HUES6 (cell line): ENCODE measurements at regions not wholly inside any gene's neighbourhood (a gene's known extent, or its start where the extent isn't known, plus 50 kb on each side); places are given as distances from the start of the nearest gene placed in this dataset.

ENCODE experiments used
- H3K27ac ChIP-seq: 2 replicates; pipeline ENCODE4 v1.7.0; 2013; ENCODE audit warnings: low read depth, mild to moderate bottlenecking, low read length, inconsistent platforms
- H3K27me3 ChIP-seq: 2 replicates; pipeline ENCODE4 v1.6.1; 2013; ENCODE audit warnings: low read length; ENCODE audit not compliant: control insufficient read depth, insufficient read depth
- H3K36me3 ChIP-seq: 2 replicates; pipeline ENCODE4 v1.6.1; 2013; ENCODE audit warnings: low read length; ENCODE audit not compliant: control insufficient read depth, insufficient read depth
- H3K4me1 ChIP-seq: 2 replicates; pipeline ENCODE4 v1.6.1; 2013; ENCODE audit warnings: low read length; ENCODE audit not compliant: control insufficient read depth, insufficient read depth
- H3K4me3 ChIP-seq: 2 replicates; pipeline ENCODE4 v1.5.1; 2013; ENCODE audit warnings: low read depth, low read length
- H3K9ac ChIP-seq: one replicate; pipeline ENCODE4 v1.6.1; 2013; ENCODE audit warnings: mild to moderate bottlenecking, low read length
- H3K9me3 ChIP-seq: 2 replicates; pipeline ENCODE4 v1.6.1; 2013; ENCODE audit warnings: low read depth, low read length; ENCODE audit not compliant: control insufficient read depth, insufficient read depth

DNA sequence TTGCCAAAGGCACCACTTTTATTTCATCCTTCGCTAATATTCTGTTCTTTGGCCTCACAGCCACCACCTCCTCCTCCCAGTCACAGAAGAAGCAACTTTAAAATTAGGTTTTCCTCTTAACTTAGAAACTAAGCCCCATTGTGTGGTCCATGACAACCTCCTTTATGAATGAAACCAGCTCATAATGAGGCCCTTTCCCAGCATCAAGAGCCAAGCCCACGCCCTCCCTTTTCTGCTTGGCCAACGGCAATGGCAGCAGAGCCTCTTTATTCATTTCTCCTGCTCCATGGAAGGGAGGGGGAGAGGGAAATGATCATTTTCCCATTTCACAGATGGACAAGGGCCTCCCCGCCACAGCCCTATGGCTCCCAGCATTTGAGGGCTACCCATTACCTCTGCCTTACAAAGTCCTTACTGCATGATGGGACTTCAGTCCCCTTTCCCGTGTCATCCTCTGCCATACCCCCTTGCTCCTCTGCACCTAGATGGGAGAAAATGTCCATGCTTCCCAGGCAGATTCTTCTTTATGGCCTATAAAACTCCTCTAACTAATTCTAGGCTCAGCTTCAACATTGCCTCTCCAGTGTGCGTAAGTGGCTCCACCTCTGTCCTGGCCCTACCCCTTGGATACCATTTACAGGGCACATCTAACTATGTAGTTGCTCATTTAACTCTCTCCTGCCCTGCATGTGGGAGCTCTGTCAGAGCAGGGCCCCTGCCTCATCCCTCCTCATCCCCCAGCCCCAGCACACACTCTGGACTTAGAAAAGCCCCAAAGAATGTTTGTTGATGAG is 475.5 kb downstream of the RPS24 start:
- no peaks in the 10 kb centered on the region; the same call in 1 of the 2 replicates for H3K27me3 ChIP-seq
- no peaks in the 10 kb centered on the region for H3K36me3 ChIP-seq
- no peak overlapping the region for H3K27ac ChIP-seq
- no peak overlapping the region for H3K9ac ChIP-seq
- H3K9me3 ChIP-seq = peaks cover 5% of the 10 kb centered on the region; the same call in 1 of the 2 replicates
- no peak overlapping the region for H3K4me3 ChIP-seq
- no peaks in the 10 kb centered on the region for H3K4me1 ChIP-seq

- Histone ChIP-seq H3K27ac (no peak overlapping the region), H3K36me3 (no peaks in the 10 kb centered on the region)
These were observed 477.1 kb downstream of the RPS24 start for GRCh38 chr10:78510566-78511323.

GRCh38 chr10:78511324-78512204 is 477.9 kb downstream of the RPS24 start:
- H3K36me3 ChIP-seq = no peaks in the 10 kb centered on the region
- no peaks in the 10 kb centered on the region; the same call in 1 of the 2 replicates for H3K27me3 ChIP-seq
- no peaks in the 10 kb centered on the region for H3K9me3 ChIP-seq
- no peak overlapping the region for H3K4me3 ChIP-seq
- no peak overlapping the region for H3K9ac ChIP-seq
- H3K4me1 ChIP-seq = no peaks in the 10 kb centered on the region
- no peak overlapping the region for H3K27ac ChIP-seq

More at GRCh38 chr10:78510566-78511323, 477.1 kb downstream of the RPS24 start:
- Histone ChIP-seq H3K4me3 (no peak overlapping the region), H3K9me3 (peaks cover 1% of the 10 kb centered on the region; the same call in 1 of the 2 replicates), H3K9ac (no peak overlapping the region), H3K4me1 (no peaks in the 10 kb centered on the region), H3K27me3 (no peaks in the 10 kb centered on the region; the same call in 1 of the 2 replicates)

DNA sequence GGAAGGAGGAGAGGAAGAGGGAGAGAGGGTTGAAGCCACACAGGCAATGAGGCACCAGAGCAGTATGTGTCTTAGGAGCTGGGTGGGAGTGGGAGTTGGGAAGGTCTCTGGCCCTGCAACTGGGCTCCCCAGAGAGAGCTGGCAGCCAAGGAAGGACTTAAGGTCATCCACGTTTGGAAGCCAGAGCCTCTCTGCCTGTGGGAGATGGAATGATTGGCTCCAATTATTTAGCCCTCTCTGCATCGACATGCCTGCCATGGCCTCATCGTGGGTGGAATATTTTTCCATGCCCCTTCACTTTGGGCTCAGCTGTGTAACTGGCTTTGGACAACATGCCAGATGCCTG is 478.5 kb downstream of the RPS24 start:
- no peak overlapping the region for H3K9ac ChIP-seq
- no peaks in the 10 kb centered on the region for H3K4me1 ChIP-seq
- no peaks in the 10 kb centered on the region; the same call in 1 of the 2 replicates for H3K27me3 ChIP-seq
- H3K27ac ChIP-seq = no peak overlapping the region
- no peaks in the 10 kb centered on the region for H3K9me3 ChIP-seq
- H3K36me3 ChIP-seq = no peaks in the 10 kb centered on the region
- H3K4me3 ChIP-seq = no peak overlapping the region

GRCh38 chr10:78513330-78513729 is 479.7 kb downstream of the RPS24 start:
- Histone ChIP-seq H3K9me3 (no peaks in the 10 kb centered on the region), H3K9ac (no peak overlapping the region), H3K27ac (no peak overlapping the region), H3K36me3 (no peaks in the 10 kb centered on the region), H3K27me3 (no peaks in the 10 kb centered on the region; the same call in 1 of the 2 replicates), H3K4me1 (no peaks in the 10 kb centered on the region), H3K4me3 (no peak overlapping the region)

DNA sequence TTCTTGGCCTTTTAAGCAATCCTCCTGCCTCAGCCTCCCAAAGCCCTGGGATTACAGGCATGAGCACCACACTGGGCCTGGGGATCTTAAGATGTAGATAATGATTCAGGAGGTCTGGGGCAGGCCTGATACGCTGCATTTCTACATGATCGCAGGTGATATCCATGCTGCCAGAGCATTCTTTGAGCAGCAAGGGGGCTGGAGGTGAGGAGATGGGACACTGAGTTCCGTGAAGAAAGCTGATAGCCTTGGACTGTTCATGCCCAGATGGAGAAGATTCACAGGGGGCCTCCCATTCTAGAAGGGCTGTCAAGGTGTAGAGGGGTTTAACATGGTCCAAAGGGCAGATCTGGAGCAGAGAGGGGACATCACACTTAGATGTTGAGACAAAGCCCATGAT is 480.3 kb downstream of the RPS24 start:
- H3K9ac ChIP-seq = no peak overlapping the region
- no peak overlapping the region for H3K4me3 ChIP-seq
- no peaks in the 10 kb centered on the region for H3K9me3 ChIP-seq
- H3K27me3 ChIP-seq = no peaks in the 10 kb centered on the region
- H3K4me1 ChIP-seq = no peaks in the 10 kb centered on the region
- H3K27ac ChIP-seq = no peak overlapping the region
- no peaks in the 10 kb centered on the region for H3K36me3 ChIP-seq

- H3K9me3 ChIP-seq = no peaks in the 10 kb centered on the region
- H3K9ac ChIP-seq = no peak overlapping the region
- no peaks in the 10 kb centered on the region for H3K36me3 ChIP-seq
- no peak overlapping the region for H3K4me3 ChIP-seq
- H3K4me1 ChIP-seq = no peaks in the 10 kb centered on the region
- H3K27me3 ChIP-seq = no peaks in the 10 kb centered on the region
- no peak overlapping the region for H3K27ac ChIP-seq
These were observed 480.8 kb downstream of the RPS24 start for GRCh38 chr10:78514459-78514858.

DNA sequence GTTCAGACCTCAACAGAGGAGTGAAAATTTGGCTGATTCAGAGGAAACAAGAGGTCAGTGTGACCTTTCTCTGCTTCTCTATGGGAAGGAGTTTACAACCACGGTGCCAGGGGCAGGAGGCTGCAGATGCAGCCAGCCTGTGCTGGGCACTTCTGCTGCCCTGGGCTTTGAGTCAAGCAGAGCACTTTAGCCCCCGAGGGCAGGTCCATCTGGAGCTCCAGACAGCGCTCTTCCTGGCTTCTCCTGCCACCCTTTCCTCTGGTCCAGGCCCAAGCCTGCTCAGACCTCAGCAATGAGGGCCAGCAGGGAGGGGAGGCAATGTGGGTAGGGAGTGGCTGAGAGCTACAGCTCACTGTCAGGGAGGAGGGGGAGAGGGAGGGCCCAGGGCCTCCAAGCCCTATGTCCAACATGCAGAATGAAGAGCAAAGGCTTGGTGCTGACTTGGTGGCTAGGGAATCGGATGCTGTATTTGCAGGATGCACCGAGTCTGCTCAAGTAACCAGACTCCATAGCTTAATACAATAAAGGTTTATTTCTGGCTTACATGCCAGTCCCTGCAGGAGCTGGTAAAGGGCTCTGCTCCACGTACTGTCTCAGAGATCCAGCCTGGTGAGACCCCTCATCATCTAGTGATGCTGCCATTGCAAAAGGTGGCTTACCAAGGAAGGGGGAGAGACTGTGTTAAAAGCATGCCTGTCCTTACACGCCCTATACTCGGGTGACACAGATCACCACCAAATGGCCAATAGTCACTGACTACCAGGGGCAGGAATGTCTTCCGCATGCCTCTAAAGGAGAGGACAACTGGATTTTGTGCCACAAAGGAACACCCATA is 481.6 kb downstream of the RPS24 start:
- H3K4me3 ChIP-seq = no peak overlapping the region
- no peak overlapping the region for H3K27ac ChIP-seq
- H3K36me3 ChIP-seq = no peaks in the 10 kb centered on the region
- no peaks in the 10 kb centered on the region for H3K4me1 ChIP-seq
- H3K9me3 ChIP-seq = no peaks in the 10 kb centered on the region
- H3K27me3 ChIP-seq = no peaks in the 10 kb centered on the region
- no peak overlapping the region for H3K9ac ChIP-seq

GRCh38 chr10:78515873-78516153 is 482.1 kb downstream of the RPS24 start:
- H3K4me3 ChIP-seq = no peak overlapping the region
- no peaks in the 10 kb centered on the region for H3K27me3 ChIP-seq
- no peaks in the 10 kb centered on the region for H3K9me3 ChIP-seq
- no peaks in the 10 kb centered on the region for H3K36me3 ChIP-seq
- H3K27ac ChIP-seq = no peak overlapping the region
- H3K4me1 ChIP-seq = no peaks in the 10 kb centered on the region; the same call in 1 of the 2 replicates
- no peak overlapping the region for H3K9ac ChIP-seq

DNA sequence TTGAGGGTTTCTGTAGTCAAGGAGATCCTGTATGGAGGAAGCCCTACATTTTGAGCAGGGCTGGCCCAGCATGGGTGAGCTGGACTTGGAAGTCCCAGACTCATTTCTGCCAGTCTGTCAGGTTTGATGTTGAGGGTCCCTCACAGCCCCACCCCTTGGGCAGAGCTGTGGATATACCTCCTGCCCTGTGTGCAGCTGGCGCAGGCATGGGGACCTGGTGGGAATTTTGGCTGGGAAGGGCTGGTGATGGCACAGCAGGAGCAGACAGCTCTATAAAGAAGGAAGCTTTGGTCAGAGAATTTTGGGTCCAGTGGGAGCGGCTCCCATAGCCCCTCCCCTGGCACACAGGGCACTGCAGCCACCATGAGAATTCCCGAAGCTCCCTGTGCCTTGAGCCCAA is 482.6 kb downstream of the RPS24 start:
- Histone ChIP-seq H3K27ac (no peak overlapping the region), H3K4me1 (no peaks in the 10 kb centered on the region; the same call in 1 of the 2 replicates), H3K27me3 (no peaks in the 10 kb centered on the region), H3K36me3 (no peaks in the 10 kb centered on the region), H3K9ac (no peak overlapping the region), H3K4me3 (no peak overlapping the region), H3K9me3 (no peaks in the 10 kb centered on the region)
